HFF-Myc (cell line): ENCODE measurements at regions not wholly inside any gene's neighbourhood (a gene's known extent, or its start where the extent isn't known, plus 50 kb on each side); places are given as distances from the start of the nearest gene placed in this dataset.

Source experiments
- DNase-seq: peaks from one replicate; pipeline ENCODE4 v3.0.0-alpha.2; 2011; ENCODE audit warnings: low read depth; ENCODE audit errors: extremely low read depth
- H3K4me3 ChIP-seq: replicated peaks from 2 replicates; pipeline ENCODE4 v1.5.1; 2011; ENCODE audit warnings: low read depth, mild to moderate bottlenecking, control low read depth, low read length
- TF ChIP-seq, protein P1 (sequence below): IDR thresholded peaks from 2 replicates; pipeline ENCODE4 v1.5.1; 2012; ENCODE audit warnings: mild to moderate bottlenecking, low read depth, low read length, control low read depth; ENCODE audit errors: missing control alignments

DNA sequence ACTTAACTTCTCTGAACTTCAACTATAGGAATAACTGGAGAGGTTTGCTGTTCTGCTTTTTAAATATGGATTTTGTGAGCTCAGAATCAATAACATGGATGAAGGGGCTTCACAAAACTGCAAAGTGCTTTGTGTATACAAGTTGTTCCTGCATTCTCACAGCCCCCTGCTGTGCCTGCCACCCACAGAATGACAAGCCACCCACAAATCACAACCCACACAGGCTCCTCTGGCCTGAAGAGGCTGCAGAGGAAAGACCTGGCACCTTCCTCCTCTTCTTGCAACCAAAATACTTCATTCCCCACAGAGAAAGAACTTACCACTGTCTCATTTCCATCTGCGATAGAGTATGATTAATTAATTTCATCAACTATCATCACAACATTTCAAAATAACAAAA, 106.7 kb upstream of the NHSL1 start:
- TF ChIP-seq, protein P1, sequence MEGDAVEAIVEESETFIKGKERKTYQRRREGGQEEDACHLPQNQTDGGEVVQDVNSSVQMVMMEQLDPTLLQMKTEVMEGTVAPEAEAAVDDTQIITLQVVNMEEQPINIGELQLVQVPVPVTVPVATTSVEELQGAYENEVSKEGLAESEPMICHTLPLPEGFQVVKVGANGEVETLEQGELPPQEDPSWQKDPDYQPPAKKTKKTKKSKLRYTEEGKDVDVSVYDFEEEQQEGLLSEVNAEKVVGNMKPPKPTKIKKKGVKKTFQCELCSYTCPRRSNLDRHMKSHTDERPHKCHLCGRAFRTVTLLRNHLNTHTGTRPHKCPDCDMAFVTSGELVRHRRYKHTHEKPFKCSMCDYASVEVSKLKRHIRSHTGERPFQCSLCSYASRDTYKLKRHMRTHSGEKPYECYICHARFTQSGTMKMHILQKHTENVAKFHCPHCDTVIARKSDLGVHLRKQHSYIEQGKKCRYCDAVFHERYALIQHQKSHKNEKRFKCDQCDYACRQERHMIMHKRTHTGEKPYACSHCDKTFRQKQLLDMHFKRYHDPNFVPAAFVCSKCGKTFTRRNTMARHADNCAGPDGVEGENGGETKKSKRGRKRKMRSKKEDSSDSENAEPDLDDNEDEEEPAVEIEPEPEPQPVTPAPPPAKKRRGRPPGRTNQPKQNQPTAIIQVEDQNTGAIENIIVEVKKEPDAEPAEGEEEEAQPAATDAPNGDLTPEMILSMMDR = no peak
- no peak for DNase-seq
- H3K4me3 ChIP-seq = no peak overlapping the region

DNA sequence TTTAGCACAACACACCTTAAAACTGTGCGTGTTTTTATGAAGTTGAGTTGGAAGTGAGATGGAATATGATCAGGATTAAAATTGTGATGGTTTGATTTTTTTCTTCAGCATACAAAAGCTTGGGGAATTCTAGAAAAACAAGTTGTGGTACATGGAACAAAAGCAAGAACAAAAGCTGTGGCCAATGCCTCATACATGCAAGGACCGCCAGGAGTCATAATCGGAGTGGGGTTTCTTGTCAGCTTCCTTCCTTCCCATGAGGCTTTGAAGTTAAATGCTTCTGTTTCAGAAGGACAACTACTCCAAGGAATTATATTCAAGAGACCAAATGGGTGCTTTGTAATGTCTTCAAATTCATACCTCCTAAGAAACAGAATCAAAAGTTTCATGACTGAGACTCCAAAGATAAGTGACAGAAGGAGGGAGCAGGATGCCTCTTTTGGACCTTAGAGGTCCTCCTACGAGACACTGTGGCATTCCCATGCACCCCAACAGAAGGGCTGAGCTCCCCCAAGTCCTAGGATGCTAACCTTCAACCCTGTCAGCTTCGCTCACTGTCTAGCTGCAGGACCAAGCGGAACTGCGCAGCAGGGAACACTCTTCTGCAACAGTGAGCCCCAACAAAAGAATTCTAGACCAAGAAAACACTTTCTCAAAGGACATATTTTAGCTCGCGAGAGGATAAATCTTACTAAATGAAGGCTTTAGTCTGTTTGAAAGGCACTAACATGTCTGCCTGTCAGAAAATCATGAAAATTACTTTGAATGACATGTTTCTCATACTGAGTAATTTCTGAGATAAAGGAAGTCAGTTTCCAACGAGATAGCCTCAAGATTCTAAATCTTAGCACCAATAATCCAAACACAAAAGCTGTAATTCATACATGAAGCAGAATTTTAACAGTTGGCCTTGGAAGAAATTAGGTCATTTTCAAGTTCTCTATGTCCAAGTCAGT, 108.5 kb upstream of the NHSL1 start:
- H3K4me3 ChIP-seq = no peak overlapping the region
- TF ChIP-seq, protein P1 = no peak
- no peak for DNase-seq

DNA sequence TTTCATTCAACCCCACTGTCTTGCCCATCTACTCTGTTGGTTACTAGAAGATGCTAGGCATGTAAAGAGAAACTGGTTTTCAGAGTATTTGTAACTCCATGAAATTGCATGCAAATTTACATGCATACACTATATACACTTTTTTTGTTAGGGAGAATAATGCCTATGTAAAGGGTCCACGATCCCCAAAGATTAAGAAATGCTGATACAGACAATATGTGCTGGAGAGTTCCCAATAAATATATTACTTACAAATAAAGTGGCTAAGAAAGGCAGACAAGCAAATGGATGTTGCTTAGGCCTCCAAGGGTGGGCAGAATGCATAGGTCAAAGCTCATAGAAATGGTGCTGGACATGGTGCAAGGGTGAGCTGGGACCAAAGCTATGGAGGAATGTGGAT, 109.6 kb upstream of the NHSL1 start:
- TF ChIP-seq, protein P1 = no peak
- H3K4me3 ChIP-seq = no peak overlapping the region
- no peak for DNase-seq

DNA sequence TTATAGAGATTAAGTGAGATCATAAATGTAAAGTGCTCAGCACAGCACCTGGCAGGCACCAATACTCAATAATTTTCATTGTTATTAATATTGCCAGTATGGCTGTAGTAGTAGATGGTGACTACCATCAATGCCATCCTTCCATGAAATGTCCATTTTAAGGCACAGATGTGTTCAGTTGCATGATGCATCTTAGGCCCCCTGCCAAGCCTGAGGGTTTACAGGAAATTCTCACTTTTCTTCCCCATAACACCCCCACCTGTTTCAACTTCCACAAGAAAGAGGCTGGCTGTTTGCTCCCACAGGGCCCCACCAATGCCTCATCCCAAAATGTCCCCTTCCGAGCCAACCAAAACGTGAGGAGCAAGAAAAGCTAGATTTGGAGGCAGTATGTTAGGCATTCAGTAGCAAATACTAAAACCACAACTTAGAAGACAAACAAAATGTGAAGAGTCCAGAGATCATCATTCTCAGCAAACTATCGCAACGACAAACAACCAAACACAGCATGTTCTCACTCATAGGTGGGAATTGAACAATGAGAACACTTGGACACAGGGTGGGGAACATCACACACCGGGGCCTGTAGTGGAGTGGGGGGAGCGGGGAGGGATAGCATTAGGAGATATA, 110.6 kb upstream of the NHSL1 start:
- TF ChIP-seq, protein P1 = no peak
- no peak for DNase-seq
- no peak overlapping the region for H3K4me3 ChIP-seq

DNA sequence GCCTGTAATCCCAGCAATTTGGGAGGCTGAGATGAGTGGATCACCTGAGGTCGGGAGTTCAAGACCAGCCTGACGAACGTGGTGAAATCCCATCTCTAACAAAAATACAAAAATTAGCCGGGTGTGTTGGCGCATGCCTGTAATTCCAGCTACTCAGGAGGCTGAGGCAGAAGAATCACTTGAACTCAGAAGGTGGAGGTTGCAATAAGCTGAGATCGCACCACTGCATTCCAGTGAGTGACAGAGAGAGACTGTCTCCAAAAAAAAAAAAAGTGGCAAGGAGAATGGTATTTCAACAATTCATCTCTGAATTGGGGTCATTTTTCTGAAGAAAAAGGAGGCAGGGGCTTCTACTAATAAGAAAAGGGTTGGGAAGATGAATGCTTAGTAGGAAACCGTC, 111.5 kb upstream of the NHSL1 start:
- TF ChIP-seq, protein P1 = no peak
- no peak overlapping the region for H3K4me3 ChIP-seq
- DNase-seq = no peak

DNA sequence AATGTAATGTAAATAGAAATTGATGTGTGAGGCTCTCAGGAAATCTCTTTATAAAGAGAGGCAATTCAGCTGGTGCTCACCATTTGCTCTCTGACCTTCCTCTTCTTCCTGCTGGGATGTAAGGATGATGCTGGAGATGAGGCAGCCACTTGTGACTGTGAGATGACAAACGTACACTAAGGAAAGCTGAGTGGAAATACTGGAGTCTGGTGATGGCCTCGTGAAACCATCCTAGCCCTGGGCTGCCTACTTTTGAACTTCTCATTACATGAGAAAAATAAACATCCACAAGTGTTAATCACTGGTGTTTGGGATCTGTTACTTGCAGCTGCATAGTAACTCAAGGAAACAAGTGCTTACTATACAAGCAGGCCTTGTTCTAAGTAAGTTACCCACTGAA, 114.9 kb upstream of the NHSL1 start:
- DNase-seq = no peak
- H3K4me3 ChIP-seq = no peak overlapping the region
- TF ChIP-seq, protein P1 = no peak
